Tibial nerve (tissue), 4 donors: ENCODE measurements at regions not wholly inside any gene's neighbourhood (a gene's known extent, or its start where the extent isn't known, plus 50 kb on each side); places are given as distances from the start of the nearest gene placed in this dataset.

Source experiments
- DNase-seq, 2 donors: peaks; one replicate each; pipeline ENCODE4 v3.0.0-alpha.2; 2019; ENCODE audit warnings: low spot score in 2 of 2
- H3K27ac ChIP-seq, 4 donors: fragments of 200-600 bp; sonication (generic) in 3 of 4; one replicate each; pipeline ENCODE4 v1.5.1; 2017 to 2019; ENCODE audit warnings: mild to moderate bottlenecking in 1 of 4
- H3K27me3 ChIP-seq, 2 donors: fragments of 200-600 bp; sonication (generic) in 1 of 2; one replicate each; pipeline versions ENCODE4 v1.5.1 to v1.6.0; 2017 to 2019
- H3K36me3 ChIP-seq, 3 donors: fragments of 200-600 bp; sonication (generic); one replicate each; pipeline ENCODE4 v1.5.1; 2018 to 2019
- H3K4me1 ChIP-seq, 4 donors: fragments of 200-600 bp; sonication (generic) in 3 of 4; one replicate each; pipeline ENCODE4 v1.5.1; 2017 to 2019
- H3K4me3 ChIP-seq, 4 donors: fragments of 200-600 bp; sonication (generic) in 3 of 4; one replicate each; pipeline ENCODE4 v1.5.1; 2017 to 2019; ENCODE audit warnings: mild to moderate bottlenecking in 1 of 4, moderate library complexity in 1 of 4
- H3K9me3 ChIP-seq, 4 donors: fragments of 200-600 bp; sonication (generic) in 3 of 4; one replicate each; pipeline ENCODE4 v1.5.1; 2017 to 2019
- CTCF ChIP-seq, 5 experiments: fragments of 200-600 bp in 3 of 5; fragments of 450-650 bp in 2 of 5; sonication (generic) in 3 of 5; IDR thresholded peaks; one replicate each; pipeline ENCODE4 v1.5.1; 2016 to 2019; ENCODE audit warnings: antibody characterized with exemption in 5 of 5, mild to moderate bottlenecking in 3 of 5, moderate library complexity in 2 of 5
- EP300 ChIP-seq, 2 donors: sonication (generic); formaldehyde crosslinking; IDR thresholded peaks; one replicate each; pipeline ENCODE4 v1.6.1; 2017; ENCODE audit warnings: antibody characterized with exemption in 2 of 2, mild to moderate bottlenecking in 1 of 2
- POLR2A ChIP-seq, 2 donors: fragments of 450-650 bp; IDR thresholded peaks; one replicate each; pipeline ENCODE4 v1.6.1; 2017; ENCODE audit warnings: antibody characterized with exemption in 2 of 2, mild to moderate bottlenecking in 2 of 2, moderate library complexity in 2 of 2
- WGBS, 2 donors: methylation state at CpG; one replicate each; pipeline ENCODE4 v1.1.5; 2018; 5-methylcytosine and 5-hydroxymethylcytosine counted together

- WGBS, 2 donors, result 82 to 83% methylated on average over 4 of the region's 4 CpGs
- no peaks in the 10 kb centered on the region for H3K27me3 ChIP-seq
- no peak for TF ChIP-seq EP300 (IDR thresholded peaks at IDR 0.05)
- TF ChIP-seq POLR2A (IDR thresholded peaks at IDR 0.05), result no peak
- TF ChIP-seq CTCF (IDR thresholded peaks at IDR 0.05), result no peak
- DNase-seq, result no peak
- no peak overlapping the region for H3K27ac ChIP-seq
- H3K9me3 ChIP-seq, result no peaks in the 10 kb centered on the region
- no peaks in the 10 kb centered on the region for H3K4me1 ChIP-seq
- H3K4me3 ChIP-seq, result no peak overlapping the region
- H3K36me3 ChIP-seq, result no peaks in the 10 kb centered on the region
Measured at GRCh38 chr6:165920896-165921671, 246.6 kb downstream of the TBXT start.

- Histone ChIP-seq H3K4me1 (no peaks in the 10 kb centered on the region), H3K27me3 (no peaks in the 10 kb centered on the region), H3K27ac (no peak overlapping the region), H3K36me3 (no peaks in the 10 kb centered on the region), H3K9me3 (no peaks in the 10 kb centered on the region), H3K4me3 (no peak overlapping the region)
- DNase-seq, result no peak
- TF ChIP-seq POLR2A (IDR thresholded peaks at IDR 0.05) (no peak), EP300 (IDR thresholded peaks at IDR 0.05) (no peak), CTCF (IDR thresholded peaks at IDR 0.05) (no peak)
- 93% methylated on average over 14 of the region's 14 CpGs for WGBS, 2 donors
Measured at GRCh38 chr6:165917576-165917975, 250.1 kb downstream of the TBXT start.

- H3K4me1 ChIP-seq, result no peaks in the 10 kb centered on the region
- no peaks in the 10 kb centered on the region for H3K9me3 ChIP-seq
- no peak overlapping the region for H3K27ac ChIP-seq
- WGBS, 2 donors, result 80 to 90% methylated on average over 10 of the region's 10 CpGs
- no peaks in the 10 kb centered on the region for H3K36me3 ChIP-seq
- H3K4me3 ChIP-seq, result no peak overlapping the region
- DNase-seq, result no peak
- TF ChIP-seq CTCF (IDR thresholded peaks at IDR 0.05) (no peak), POLR2A (IDR thresholded peaks at IDR 0.05) (no peak), EP300 (IDR thresholded peaks at IDR 0.05) (no peak)
- no peaks in the 10 kb centered on the region for H3K27me3 ChIP-seq
Measured at GRCh38 chr6:165915022-165915770, 252.2 kb upstream of the PDE10A start.

GRCh38 chr6:165913676-165914570 is 250.9 kb upstream of the PDE10A start:
- Histone ChIP-seq H3K27me3 (no peaks in the 10 kb centered on the region), H3K9me3 (no peaks in the 10 kb centered on the region), H3K27ac (no peak overlapping the region), H3K36me3 (no peaks in the 10 kb centered on the region), H3K4me3 (no peak overlapping the region), H3K4me1 (no peaks in the 10 kb centered on the region)
- no peak for DNase-seq
- 75 to 78% methylated on average over 8 of the region's 8 CpGs for WGBS, 2 donors
- TF ChIP-seq EP300 (IDR thresholded peaks at IDR 0.05), result no peak
- TF ChIP-seq CTCF (IDR thresholded peaks at IDR 0.05), result no peak
- TF ChIP-seq POLR2A (IDR thresholded peaks at IDR 0.05), result no peak
